ENCODE measurements at regions not wholly inside any gene's neighbourhood (a gene's known extent, or its start where the extent isn't known, plus 50 kb on each side); places are given as distances from the start of the nearest gene placed in this dataset. TPM values are rescaled to one million over a fixed set of nuclear protein-coding genes. Genes with fewer than 3 reads are reported as not detected.

DNA sequence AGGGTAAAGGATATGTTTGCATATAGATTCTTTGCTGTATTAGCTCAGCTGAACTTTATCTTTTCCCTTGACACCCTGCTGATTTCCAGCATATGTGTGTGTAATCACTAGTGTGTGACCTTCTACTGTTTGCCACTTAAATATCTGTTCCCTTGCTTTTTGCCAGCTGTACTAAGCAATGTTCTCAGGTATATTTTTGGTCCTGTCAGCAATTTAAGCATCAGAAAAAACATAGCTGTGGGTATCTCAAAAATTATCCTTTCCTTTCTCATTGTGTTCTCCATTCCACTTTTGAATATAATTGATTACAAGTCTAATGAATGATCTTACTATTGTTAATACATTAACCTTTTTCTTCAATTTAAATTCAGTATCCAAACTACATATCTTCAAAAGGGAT is 59.2 kb upstream of the CDH10 start:
- Histone ChIP-seq H3K4me1 (ENCODE audit: control insufficient read depth, insufficient read depth, low read length) (no peaks in the 10 kb centered on the region), H3K9me3 (ENCODE audit: control insufficient read depth, insufficient read depth, low read length) (no peaks in the 10 kb centered on the region), H3K27ac (ENCODE audit: low read depth, low read length) (no peak overlapping the region), H3K36me3 (ENCODE audit: control insufficient read depth, insufficient read depth, low read length) (no peaks in the 10 kb centered on the region), H3K27me3 (ENCODE audit: control insufficient read depth, insufficient read depth, low read length) (no peaks in the 10 kb centered on the region), H3K4me3 (ENCODE audit: low read depth, low read length) (no peak overlapping the region)
- DNase-seq (ENCODE audit: low read depth in 4 of 6, low spot score in 6 of 6): peak in 1 of 6 donors; percentile 26

Small RNA genes lying in the stretch of these regions (small RNA-seq; reads per million reads assigned to genes)
- gene AC022140.2 (ENCODE audit: low replicate concordance): not detected
- gene AC106754.2 (ENCODE audit: low replicate concordance): not detected
- not detected for gene BTG4P1 (ENCODE audit: low replicate concordance)
- gene RF00019 (ENCODE audit: low replicate concordance): not detected
- gene RF00070 (ENCODE audit: low replicate concordance): not detected
- not detected for gene RNU6-374P (ENCODE audit: low replicate concordance)

Data from spinal cord (tissue), 9 donors.